Fibroblast of pulmonary artery (primary cell): ENCODE measurements at regions not wholly inside any gene's neighbourhood (a gene's known extent, or its start where the extent isn't known, plus 50 kb on each side); places are given as distances from the start of the nearest gene placed in this dataset.

Experiments used
- DNase-seq: peaks from one replicate; pipeline ENCODE4 v3.0.0-alpha.2; 2010; ENCODE audit warnings: low read depth
- H3K4me3 ChIP-seq: replicated peaks from 2 replicates; pipeline ENCODE4 v1.5.1; 2011; ENCODE audit warnings: low read depth, mild to moderate bottlenecking, control low read depth, low read length, moderate library complexity
- CTCF ChIP-seq: IDR thresholded peaks from 2 replicates; pipeline ENCODE4 v1.5.1; 2011; ENCODE audit warnings: mild to moderate bottlenecking, control low read depth, low read length, inconsistent platforms; ENCODE audit errors: missing control alignments

- no peak for DNase-seq
- H3K4me3 ChIP-seq = no peak overlapping the region
- no peak for TF ChIP-seq CTCF
Observed at GRCh38 chr16:64532691-64533090, 589.2 kb downstream of the CDH11 start.

GRCh38 chr16:64532117-64532516 is 589.7 kb downstream of the CDH11 start:
- no peak for TF ChIP-seq CTCF
- H3K4me3 ChIP-seq = no peak overlapping the region
- no peak for DNase-seq

GRCh38 chr16:64531401-64531800 is 590.5 kb downstream of the CDH11 start:
- TF ChIP-seq CTCF = no peak
- no peak overlapping the region for H3K4me3 ChIP-seq
- peak; percentile 5 for DNase-seq

- no peak overlapping the region for H3K4me3 ChIP-seq
- DNase-seq = no peak
- TF ChIP-seq CTCF = no peak
Observed at GRCh38 chr16:64522548-64522947, 599.3 kb downstream of the CDH11 start.

- DNase-seq = no peak
- no peak for TF ChIP-seq CTCF
- H3K4me3 ChIP-seq = no peak overlapping the region
Observed at GRCh38 chr16:64513871-64514270, 608.0 kb downstream of the CDH11 start.

GRCh38 chr16:64507240-64508024 is 614.4 kb downstream of the CDH11 start:
- DNase-seq = no peak
- H3K4me3 ChIP-seq = no peak overlapping the region
- no peak for TF ChIP-seq CTCF

- DNase-seq = no peak
- no peak for TF ChIP-seq CTCF
- no peak overlapping the region for H3K4me3 ChIP-seq
Observed at GRCh38 chr16:64499211-64499610, 622.7 kb downstream of the CDH11 start.
